SHP77 treated with DMSO at 0.1 percent for 48 hours (cell line): ENCODE measurements at regions not wholly inside any gene's neighbourhood (a gene's known extent, or its start where the extent isn't known, plus 50 kb on each side); places are given as distances from the start of the nearest gene placed in this dataset.

Source experiments
- DNase-seq: peaks from one replicate; lab custom pipeline; 2025; lab: John Stamatoyannopoulos, UW

DNA sequence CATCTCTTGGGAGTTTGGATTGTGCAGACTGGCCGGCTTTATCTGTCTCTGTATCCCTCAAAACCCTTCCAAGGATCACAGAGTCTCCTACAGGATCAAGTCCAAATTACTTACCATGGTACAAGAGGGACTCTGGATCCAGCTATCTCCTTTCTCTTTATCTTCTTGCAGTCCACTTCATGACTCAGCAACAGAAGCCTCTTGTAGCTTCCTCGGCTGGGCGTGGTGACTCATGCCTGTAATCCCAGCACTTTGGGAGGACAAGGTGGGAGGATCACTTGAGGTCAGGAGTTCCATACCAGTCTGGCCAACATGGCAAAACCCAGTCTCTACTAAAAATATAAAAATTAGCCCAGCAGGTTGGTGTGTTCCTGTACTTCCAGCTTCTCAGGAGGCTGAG is 189.7 kb downstream of the BCAT1 start:
- DNase-seq: no peak

DNA sequence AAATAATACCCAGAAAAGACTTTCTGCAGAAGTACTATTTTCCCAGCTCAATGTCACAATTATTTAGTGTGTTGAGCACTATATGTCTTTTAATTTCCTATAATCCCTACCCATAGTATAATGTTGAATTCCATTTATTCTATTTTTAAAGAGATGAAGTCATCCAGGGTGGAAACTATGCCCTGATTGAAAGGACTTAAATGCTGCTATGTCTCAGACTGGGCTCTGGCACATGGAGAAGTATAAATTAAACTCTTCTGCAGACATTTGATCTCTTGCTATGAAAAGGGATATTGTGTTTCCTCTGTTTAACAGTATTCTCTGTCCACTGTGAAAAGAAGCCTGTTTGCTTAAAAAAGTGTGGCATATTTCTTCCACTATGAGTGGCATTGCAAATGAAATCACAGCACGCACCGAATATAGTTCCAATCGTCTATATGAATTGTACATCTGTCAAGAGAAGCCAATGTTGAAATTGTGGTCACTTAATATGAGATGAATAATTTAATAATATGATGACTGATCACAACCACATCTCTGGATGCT is 192.3 kb downstream of the BCAT1 start:
- no peak for DNase-seq

DNA sequence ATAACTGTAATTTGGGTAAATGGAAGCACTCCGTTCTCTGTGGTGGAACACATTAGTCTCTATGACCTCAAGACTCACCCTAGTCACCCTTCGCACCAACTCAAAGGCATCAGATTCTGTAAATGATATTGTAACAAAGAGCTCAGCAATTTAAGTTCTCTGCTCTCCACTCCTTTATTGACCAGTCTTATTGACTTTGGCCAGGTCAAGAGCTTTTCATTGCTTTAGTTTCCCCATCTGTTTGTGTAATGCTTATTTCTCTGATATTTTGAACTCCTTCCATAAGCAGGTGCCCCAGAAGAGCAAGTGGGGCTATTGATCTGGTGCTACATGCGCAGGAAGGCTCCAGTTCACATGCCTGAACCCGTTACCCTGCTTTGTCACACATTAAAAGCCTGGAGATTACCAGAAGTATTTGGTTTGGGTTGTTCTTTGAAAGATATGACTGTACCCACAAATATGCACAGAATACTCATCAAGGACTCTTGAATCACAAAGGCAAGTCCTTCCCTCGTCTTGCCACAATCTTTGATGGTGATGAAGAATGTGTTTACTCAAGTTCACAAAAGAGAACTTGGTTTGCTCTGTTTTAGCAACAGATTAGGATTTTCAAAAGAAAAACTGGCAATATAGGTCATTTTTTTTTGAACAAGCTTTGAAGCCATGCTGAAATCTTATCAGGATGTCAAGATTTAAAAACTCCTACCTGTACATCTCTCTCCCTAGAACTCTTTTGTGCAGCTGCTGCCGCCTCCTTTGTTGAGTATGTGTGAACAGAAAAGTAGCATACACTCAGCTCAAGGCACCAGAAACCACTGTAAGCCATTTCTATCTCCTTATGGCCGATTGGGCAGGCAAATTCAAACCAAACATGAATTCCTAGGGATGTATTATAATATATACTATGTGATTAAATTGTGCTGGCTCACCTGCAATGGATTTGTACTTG is 193.9 kb downstream of the BCAT1 start:
- no peak for DNase-seq

DNA sequence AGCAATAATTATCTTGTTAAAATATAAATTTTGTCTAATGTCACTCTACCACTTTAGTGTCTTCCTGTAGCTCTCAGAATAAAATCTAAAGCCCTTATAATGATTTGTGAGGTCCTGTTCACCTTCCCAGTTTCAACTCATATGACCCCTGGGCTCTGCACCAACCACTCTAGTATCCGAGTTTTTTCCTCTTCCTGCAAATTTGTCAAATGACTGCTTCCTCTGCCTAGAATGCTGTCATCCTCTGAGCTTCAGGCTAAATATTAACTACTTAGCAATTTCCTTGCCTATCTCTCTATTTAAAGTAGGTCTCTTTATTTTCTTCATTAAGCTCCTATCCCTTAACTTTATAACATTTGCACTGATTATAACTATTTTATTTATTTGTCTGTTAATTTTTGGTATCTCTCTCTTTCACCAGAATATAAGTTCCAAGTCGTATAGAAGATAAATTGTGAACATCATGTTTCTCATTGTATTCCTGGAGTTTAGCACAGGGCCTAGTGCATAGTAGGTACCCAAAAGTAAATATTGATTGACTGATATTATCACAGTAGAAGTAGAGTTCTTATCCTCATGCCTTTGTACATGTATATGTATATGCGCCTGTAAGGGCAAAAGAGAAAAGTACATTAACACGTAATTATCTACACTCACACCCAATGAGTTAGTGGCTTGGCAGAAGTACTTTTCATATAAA is 196.0 kb downstream of the BCAT1 start:
- no peak for DNase-seq

- no peak for DNase-seq
Measured at GRCh38 chr12:24751181-24751580, 197.7 kb downstream of the BCAT1 start.

DNA sequence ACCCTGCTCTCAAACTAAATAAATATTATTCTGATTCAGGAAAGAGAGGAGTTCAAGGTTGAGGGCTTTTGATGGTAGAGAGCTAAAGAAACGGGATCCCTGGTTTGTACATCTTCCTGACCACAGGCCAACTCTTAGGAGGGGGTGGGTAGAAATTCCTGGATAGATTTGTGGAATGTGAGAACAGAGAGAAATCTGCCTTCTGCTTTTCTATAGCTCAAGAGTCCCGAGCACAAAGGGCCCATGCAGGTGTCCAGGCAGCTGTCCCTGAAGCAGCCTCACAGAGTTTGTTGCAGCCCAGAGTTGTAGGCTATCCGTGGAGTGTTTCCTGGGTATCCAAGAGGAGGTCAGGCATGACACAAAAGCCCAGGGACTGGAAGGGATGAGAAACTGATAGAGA is 198.6 kb downstream of the BCAT1 start:
- no peak for DNase-seq

GRCh38 chr12:24749171-24749570 is 199.7 kb downstream of the BCAT1 start:
- no peak for DNase-seq

- no peak for DNase-seq
Measured at GRCh38 chr12:24748326-24748725, 200.6 kb downstream of the BCAT1 start.

- DNase-seq: no peak
Measured at GRCh38 chr12:24746864-24747263, 202.0 kb downstream of the BCAT1 start.

DNA sequence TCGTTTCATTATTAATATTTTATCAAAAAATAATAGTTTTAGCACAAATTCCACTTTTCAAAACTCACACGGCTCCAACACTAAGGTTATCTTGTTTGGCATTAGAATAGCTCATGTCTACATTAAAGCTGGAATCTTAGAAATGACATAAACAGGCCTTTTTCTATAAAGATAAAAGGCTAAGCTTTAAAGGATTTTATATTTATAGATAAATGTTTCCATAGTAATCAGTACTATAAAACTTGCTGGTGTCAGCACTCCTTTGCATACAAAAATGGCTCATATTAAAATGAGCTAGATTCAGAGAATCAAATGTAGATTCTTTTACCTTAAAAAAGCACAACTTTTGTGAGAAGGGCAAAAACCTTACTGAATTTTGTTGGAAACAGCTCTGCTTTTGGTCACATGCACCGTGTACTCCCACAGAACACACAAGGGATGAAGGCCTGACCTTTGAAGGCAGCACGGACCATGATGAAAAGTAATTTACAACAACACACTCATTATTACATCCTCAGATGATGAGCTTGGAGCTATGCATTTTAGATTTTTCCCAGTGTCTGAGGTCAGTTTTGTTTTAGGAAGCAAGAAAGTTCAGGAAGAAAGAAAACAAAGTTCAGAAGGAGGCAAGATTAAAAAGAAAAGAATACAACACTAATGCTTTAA is 202.8 kb downstream of the BCAT1 start:
- no peak for DNase-seq

DNA sequence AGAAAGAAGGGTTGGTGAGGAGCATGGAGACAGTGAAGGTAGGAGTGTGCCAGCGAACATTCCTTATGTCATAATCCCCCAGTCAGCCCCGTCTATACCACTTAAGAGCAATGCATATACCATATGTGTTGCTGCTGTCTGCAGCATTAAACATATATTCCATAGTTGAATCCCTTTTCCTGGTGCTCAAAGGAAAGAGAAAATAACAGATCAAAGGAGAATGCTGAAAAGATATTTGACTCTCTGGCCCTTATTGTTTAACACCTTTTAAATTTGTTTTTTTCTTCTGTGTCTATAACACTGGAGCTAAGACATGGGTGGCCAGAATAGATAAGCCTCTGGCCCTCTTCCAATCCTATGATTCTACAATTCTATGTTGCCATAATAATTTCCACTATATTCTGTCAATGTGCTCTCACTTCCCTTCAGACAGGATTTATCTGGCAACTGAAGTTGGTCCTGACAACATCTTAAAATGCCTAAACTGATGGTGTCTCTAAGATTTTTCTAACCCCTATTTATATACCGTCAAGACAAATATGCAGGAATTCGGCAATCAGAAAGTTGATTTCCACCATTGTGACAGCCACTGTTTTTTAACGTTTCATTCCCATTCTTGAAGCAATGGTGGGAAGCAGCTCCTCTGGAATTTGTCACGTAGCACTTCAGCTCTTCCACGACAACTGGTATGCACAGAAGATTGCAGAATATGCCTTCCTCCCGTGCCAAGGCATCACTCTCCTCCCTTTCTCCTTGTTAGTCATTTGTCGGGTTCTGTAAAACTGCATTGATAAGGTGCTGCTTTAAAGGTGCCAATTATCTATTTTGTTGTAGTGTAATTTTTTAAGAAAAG is 204.7 kb downstream of the BCAT1 start:
- no peak for DNase-seq

- DNase-seq: no peak
Measured at GRCh38 chr12:24742378-24742777, 206.5 kb downstream of the BCAT1 start.

GRCh38 chr12:24741216-24741615 is 207.7 kb downstream of the BCAT1 start:
- DNase-seq: no peak

DNA sequence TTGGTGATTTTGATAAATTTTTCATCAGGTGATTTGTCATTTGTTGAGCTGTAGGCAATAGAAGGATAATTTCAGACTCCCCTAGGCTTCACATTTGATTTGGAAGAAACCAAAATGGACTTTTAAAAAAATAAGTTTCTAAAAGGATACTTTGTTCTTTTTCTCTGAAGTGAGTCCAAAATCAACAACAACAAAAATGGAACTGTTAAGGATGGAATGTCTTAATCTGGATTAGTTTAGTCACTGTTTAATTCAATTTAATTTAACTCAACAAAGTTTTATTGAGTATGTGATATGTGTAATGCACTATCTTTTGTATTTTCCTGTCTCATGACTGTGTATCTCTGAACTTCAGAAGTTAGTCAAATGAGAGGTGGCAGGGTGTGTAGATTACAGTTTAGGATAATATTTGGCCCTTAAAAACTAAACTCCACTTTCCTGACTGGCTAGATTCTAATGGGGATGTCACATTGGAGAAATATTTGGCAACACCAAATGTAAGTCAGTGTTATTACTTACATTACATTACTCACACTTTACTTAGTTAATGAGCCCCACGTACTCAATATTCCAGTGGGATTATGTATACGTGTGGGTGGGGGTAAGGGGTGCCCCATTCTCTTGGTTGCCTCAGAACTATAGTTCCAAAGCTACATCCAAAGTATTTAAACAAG is 209.7 kb downstream of the BCAT1 start:
- no peak for DNase-seq

- DNase-seq: no peak
Measured at GRCh38 chr12:24738441-24738840, 210.5 kb downstream of the BCAT1 start.

DNA sequence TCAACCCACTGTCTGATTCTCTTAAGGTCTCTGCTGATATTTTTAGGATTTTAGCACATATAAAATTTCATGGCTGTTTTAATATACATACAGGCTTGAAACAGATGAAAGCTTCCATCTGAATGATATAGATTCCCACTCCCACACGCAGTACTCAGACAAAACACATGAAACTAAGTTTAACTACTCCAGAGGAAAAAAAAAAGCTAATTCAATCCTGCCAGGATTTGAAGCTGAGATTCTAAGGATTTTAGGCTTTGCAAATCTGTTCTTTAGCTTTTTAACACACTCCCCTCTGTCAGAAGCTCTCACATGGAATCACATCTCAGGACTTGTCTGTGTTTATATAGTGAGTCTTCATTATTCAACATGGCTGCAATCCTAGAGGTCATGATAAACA is 217.3 kb downstream of the BCAT1 start:
- DNase-seq: no peak

DNA sequence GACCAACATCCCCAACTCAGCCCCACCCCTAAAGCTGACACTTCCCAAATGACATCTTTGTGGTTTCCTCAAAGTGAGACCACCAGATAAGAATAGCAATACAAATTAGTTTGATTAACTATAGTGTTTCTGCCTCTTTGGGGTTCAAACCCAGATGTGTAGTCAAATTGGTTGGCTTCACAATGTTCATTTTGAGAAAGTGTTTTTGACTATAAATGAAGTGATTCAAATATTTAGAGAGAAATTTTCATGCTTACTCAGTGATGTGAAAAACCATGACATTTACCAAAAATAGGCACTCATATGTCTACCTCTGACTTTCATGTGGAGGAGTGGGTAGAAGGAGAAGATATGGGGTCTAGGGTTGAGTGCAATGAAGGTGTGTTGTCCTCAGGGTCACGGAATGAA is 218.4 kb downstream of the BCAT1 start:
- no peak for DNase-seq

DNA sequence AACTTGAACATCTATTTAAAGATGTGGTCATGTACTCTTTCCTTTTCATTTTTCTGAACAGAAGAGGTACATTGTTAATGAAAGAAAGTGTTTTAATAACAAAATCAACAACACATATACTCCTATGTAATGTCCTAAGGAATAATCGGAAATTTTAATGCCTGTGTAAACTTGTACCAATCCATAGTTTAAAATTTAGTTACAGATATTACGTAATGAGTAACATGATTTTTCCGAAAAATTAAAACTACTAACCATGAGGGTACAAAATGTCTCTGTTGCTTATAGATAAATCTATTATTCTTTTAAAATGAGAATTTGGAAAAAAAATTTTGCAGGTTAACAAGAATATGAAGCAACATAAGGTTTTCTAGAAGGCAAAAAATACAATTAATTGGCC is 220.1 kb downstream of the BCAT1 start:
- no peak for DNase-seq

DNA sequence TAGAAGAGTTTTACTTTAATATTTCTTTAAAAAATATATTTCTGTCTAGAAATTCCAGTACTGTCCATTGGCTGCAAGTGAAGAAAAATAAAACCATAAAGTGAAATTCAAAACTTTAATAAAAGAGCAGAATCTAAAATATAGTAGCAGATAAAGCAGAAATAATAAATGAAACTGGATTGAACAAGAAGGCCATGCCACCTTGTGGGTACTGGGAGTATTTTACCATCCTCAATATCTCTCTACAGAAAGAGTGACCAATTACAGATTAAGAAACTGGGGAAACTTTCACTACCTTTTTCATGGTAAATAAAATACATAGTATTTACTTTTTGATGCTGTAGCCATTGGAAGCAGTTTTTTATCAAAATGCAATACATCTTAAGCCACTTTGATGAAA is 220.5 kb downstream of the BCAT1 start:
- no peak for DNase-seq

DNA sequence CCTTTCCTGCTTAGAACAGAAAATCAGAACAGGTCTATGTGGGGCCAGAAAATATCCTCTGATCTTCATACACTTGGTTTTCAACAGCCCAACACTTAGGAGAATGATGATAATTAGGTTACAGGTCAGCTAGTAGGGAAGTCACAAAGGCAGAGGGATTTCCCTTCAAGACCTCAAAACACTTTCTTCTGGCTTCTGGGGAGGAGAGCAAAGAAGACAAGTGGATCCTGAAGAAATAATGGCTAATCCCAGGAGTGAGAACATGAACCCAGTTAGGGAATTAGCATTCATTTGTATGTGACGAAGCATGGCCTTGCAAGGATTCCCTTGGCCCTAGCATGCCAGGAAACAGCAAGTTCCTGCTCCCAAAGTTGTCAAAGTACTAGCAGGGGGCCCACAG is 223.3 kb downstream of the BCAT1 start:
- no peak for DNase-seq

DNA sequence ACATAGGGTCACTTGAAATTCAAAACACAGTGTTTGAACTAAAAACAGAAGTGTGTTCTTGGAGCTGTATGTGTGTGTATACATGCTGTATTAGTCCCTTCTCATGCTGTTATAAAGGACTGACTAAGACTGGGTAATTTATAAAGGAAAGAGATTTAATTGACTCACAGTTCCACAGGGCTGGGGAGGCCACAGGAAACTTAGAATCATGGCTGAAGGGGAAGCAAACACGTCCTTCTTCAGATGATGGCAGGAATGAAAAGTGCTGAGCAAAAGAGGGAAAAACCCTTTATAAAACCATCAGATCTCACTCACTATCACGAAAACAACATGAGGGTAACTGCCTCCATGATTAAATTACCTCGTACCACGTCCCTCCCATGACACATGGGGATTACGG is 224.1 kb downstream of the BCAT1 start:
- no peak for DNase-seq
